ENCODE measurements at regions not wholly inside any gene's neighbourhood (a gene's known extent, or its start where the extent isn't known, plus 50 kb on each side); places are given as distances from the start of the nearest gene placed in this dataset.
"Not testable (repeated sequence)": the region's sequence is repeated elsewhere in the genome, so short reads cannot be mapped to it uniquely, and the experiment has no call there.

GRCh38 chr13:22800526-22801401 is 380.0 kb upstream of the SGCG start:
- DNase-seq = no peak

GRCh38 chr13:22801402-22802003 is 379.3 kb upstream of the SGCG start:
- peak; percentile 6 for DNase-seq

- no peak for DNase-seq
Observed at GRCh38 chr13:22812793-22813192, 368.0 kb upstream of the SGCG start.

GRCh38 chr13:22813531-22814377 is 367.0 kb upstream of the SGCG start:
- not testable (repeated sequence) for DNase-seq

GRCh38 chr13:22814433-22814832 is 366.3 kb upstream of the SGCG start:
- not testable (repeated sequence) for DNase-seq

GRCh38 chr13:22821589-22821988 is 359.2 kb upstream of the SGCG start:
- DNase-seq = no peak

GRCh38 chr13:22825186-22825585 is 355.6 kb upstream of the SGCG start:
- DNase-seq = no peak

- peak; percentile 36 for DNase-seq
Observed at GRCh38 chr13:22828081-22828480, 352.7 kb upstream of the SGCG start.

- DNase-seq = no peak
Observed at GRCh38 chr13:22836475-22836874, 344.3 kb upstream of the SGCG start.

GRCh38 chr13:22837980-22838647 is 342.7 kb upstream of the SGCG start:
- DNase-seq = no peak

GRCh38 chr13:22839603-22840530 is 340.9 kb upstream of the SGCG start:
- DNase-seq = no peak

- no peak for DNase-seq
Observed at GRCh38 chr13:22846551-22846950, 334.2 kb upstream of the SGCG start.

GRCh38 chr13:22848539-22849052 is 332.2 kb upstream of the SGCG start:
- DNase-seq = no peak

- no peak for DNase-seq
Observed at GRCh38 chr13:22855926-22856325, 324.9 kb upstream of the SGCG start.

GRCh38 chr13:22858980-22859379 is 321.8 kb upstream of the SGCG start:
- DNase-seq = not testable (repeated sequence)

- not testable (repeated sequence) for DNase-seq
Observed at GRCh38 chr13:22859411-22859810, 321.4 kb upstream of the SGCG start.

GRCh38 chr13:22861958-22862466 is 318.8 kb upstream of the SGCG start:
- no peak for DNase-seq

- no peak for DNase-seq
Observed at GRCh38 chr13:22862478-22862877, 318.3 kb upstream of the SGCG start.

GRCh38 chr13:22866221-22866620 is 314.6 kb upstream of the SGCG start:
- DNase-seq = no peak

GRCh38 chr13:22871231-22871630 is 309.5 kb upstream of the SGCG start:
- DNase-seq = no peak

GRCh38 chr13:22874839-22875238 is 305.9 kb upstream of the SGCG start:
- no peak for DNase-seq
